PC-9 (cell line): ENCODE measurements at regions not wholly inside any gene's neighbourhood (a gene's known extent, or its start where the extent isn't known, plus 50 kb on each side); places are given as distances from the start of the nearest gene placed in this dataset.

Experiments used
- BruUV-seq: library from RNA; stranded (reverse); fragments of 400-500 nt; replicated peaks from 2 replicates; lab custom pipeline; 2021; lab: Mats Ljungman, UMichigan
- CTCF ChIA-PET: fragments of 300-600 bp; sonication (Branson Sonifier 250); formaldehyde crosslinking; loops from one replicate; lab custom pipeline; 2022; ENCODE audit warnings: antibody characterized with exemption; lab: Charles Lee
- POLR2A ChIA-PET: fragments of 300-600 bp; sonication (Branson Sonifier 250); formaldehyde crosslinking; loops from one replicate; lab custom pipeline; 2022; ENCODE audit warnings: antibody characterized with exemption; ENCODE audit not compliant: unreplicated experiment; lab: Charles Lee
- DNase-seq, 2 experiments: peaks; one replicate each; pipeline versions ENCODE4 v3.0.0 to v3.0.0-alpha.2; 2015 to 2022; ENCODE audit warnings: mixed read lengths in 1 of 2
- H2AFZ ChIP-seq: fragments of 200-600 bp; sonication (generic); 2 replicates; pipeline ENCODE4 v1.8.1; 2017; ENCODE audit warnings: antibody characterized with exemption
- H3F3A ChIP-seq: fragments of 200-600 bp; sonication (generic); 2 replicates; pipeline ENCODE4 v1.8.1; 2017; ENCODE audit warnings: antibody characterized with exemption, mild to moderate bottlenecking, low read depth; ENCODE audit not compliant: insufficient read depth
- H3K27ac ChIP-seq: fragments of 200-600 bp; sonication (generic); 2 replicates; pipeline ENCODE4 v1.6.1; 2016; ENCODE audit warnings: mixed run types
- H3K27me3 ChIP-seq: fragments of 200-600 bp; sonication (generic); 2 replicates; pipeline ENCODE4 v1.6.1; 2016; ENCODE audit warnings: low read depth, mixed run types; ENCODE audit not compliant: insufficient read depth
- H3K36me3 ChIP-seq: fragments of 200-600 bp; sonication (generic); 2 replicates; pipeline ENCODE4 v1.6.1; 2016; ENCODE audit warnings: low read depth, mixed run types
- H3K4me1 ChIP-seq: fragments of 200-600 bp; sonication (generic); replicated peaks from 2 replicates; pipeline ENCODE4 v1.6.1; 2016; ENCODE audit warnings: mixed run types; ENCODE audit not compliant: insufficient read depth
- H3K4me2 ChIP-seq: fragments of 200-600 bp; sonication (generic); 2 replicates; pipeline ENCODE4 v1.6.1; 2017; ENCODE audit warnings: mixed run types
- H3K4me3 ChIP-seq: fragments of 200-600 bp; sonication (generic); 2 replicates; pipeline ENCODE4 v1.6.1; 2016; ENCODE audit warnings: mixed run types
- H3K79me2 ChIP-seq: fragments of 200-600 bp; sonication (generic); 2 replicates; pipeline ENCODE4 v1.6.1; 2017; ENCODE audit warnings: low read depth, mixed run types
- H3K9me2 ChIP-seq: fragments of 200-600 bp; sonication (generic); 2 replicates; pipeline ENCODE4 v1.8.1; 2017; ENCODE audit warnings: mild to moderate bottlenecking; ENCODE audit not compliant: insufficient read depth
- H3K9me3 ChIP-seq: fragments of 200-600 bp; sonication (generic); 2 replicates; pipeline ENCODE4 v1.8.1; 2016; ENCODE audit warnings: low read depth; ENCODE audit not compliant: insufficient read depth
- H4K20me1 ChIP-seq: fragments of 200-600 bp; sonication (generic); 2 replicates; pipeline ENCODE4 v1.8.1; 2017; ENCODE audit not compliant: insufficient read depth
- CTCF ChIP-seq: fragments of 200-600 bp; sonication (generic); conservative IDR thresholded peaks from 2 replicates; pipeline ENCODE4 v1.6.1; 2017; ENCODE audit warnings: mixed run types, antibody characterized with exemption, mild to moderate bottlenecking, moderate library complexity
- EZH2 ChIP-seq: fragments of 200-600 bp; sonication (generic); IDR thresholded peaks from 2 replicates; pipeline ENCODE4 v1.8.0; 2017; ENCODE audit warnings: antibody characterized with exemption, low read depth
- intact Hi-C: fragments of 100-400 bp; cut with micrococcal nuclease; formaldehyde crosslinking; loops from one replicate; pipeline ENCODE4 v1.10.0; 2022; ENCODE audit not compliant: unreplicated experiment

- H3K27ac ChIP-seq, result no peak overlapping the region
- peaks cover 9% of the 10 kb centered on the region for H3K4me1 ChIP-seq
- ChIA-PET CTCF (no interaction called here), POLR2A (no interaction called here)
- TF ChIP-seq CTCF, result no peak
- TF ChIP-seq EZH2, result no peak
- H3K9me2 ChIP-seq, result no peaks in the 10 kb centered on the region
- peaks cover 3% of the 10 kb centered on the region; the same call in 1 of the 2 replicates for H3F3A ChIP-seq
- peaks cover 30% of the 10 kb centered on the region for H3K79me2 ChIP-seq
- no peak for DNase-seq
- intact Hi-C loops, result no loop called here
- H3K4me2 ChIP-seq, result no peak overlapping the region
- H4K20me1 ChIP-seq, result no peaks in the 10 kb centered on the region
- no peak overlapping the region for H2AFZ ChIP-seq
- no TSS peak for BruUV-seq
- no peak overlapping the region for H3K4me3 ChIP-seq
- peaks cover 6% of the 10 kb centered on the region; the same call in 1 of the 2 replicates for H3K36me3 ChIP-seq
- no peaks in the 10 kb centered on the region for H3K27me3 ChIP-seq
- no peaks in the 10 kb centered on the region for H3K9me3 ChIP-seq
Measured at GRCh38 chr14:101470266-101470665, 91.0 kb upstream of the DIO3 start.

- Histone ChIP-seq H3K79me2 (peaks cover 40% of the 10 kb centered on the region), H4K20me1 (no peaks in the 10 kb centered on the region), H3K9me3 (no peaks in the 10 kb centered on the region), H3K27ac (no peak overlapping the region), H3K9me2 (no peaks in the 10 kb centered on the region), H3F3A (peaks cover 19% of the 10 kb centered on the region), H3K4me2 (no peak overlapping the region), H3K36me3 (peaks cover 6% of the 10 kb centered on the region; the same call in 1 of the 2 replicates), H2AFZ (no peak overlapping the region), H3K4me1 (peaks cover 23% of the 10 kb centered on the region), H3K4me3 (no peak overlapping the region), H3K27me3 (no peaks in the 10 kb centered on the region)
- ChIA-PET POLR2A (no interaction called here), CTCF (interaction anchor here (0.7 kb wide), 1 partner anchor 57 kb away, joined by 5 read pairs; no protein-coding TSS in a partner anchor)
- no peak for TF ChIP-seq EZH2
- TF ChIP-seq CTCF, result no peak
- intact Hi-C loops, result no loop called here
- BruUV-seq, result no TSS peak
- DNase-seq, result no peak
Measured at GRCh38 chr14:101471723-101472517, 89.4 kb upstream of the DIO3 start.

GRCh38 chr14:101472518-101472849, 88.8 kb upstream of the DIO3 start:
- no TSS peak for BruUV-seq
- no peak overlapping the region for H3K4me3 ChIP-seq
- H3K27ac ChIP-seq, result no peak overlapping the region
- peaks cover 27% of the 10 kb centered on the region for H3K4me1 ChIP-seq
- intact Hi-C loops, result no loop called here
- H3K36me3 ChIP-seq, result peaks cover 6% of the 10 kb centered on the region; the same call in 1 of the 2 replicates
- no peak for TF ChIP-seq EZH2
- no peak for TF ChIP-seq CTCF
- ChIA-PET POLR2A (no interaction called here), CTCF (no interaction called here)
- peaks cover 40% of the 10 kb centered on the region for H3K79me2 ChIP-seq
- no peaks in the 10 kb centered on the region for H3K9me3 ChIP-seq
- H3K27me3 ChIP-seq, result no peaks in the 10 kb centered on the region
- H2AFZ ChIP-seq, result no peak overlapping the region
- peaks cover 23% of the 10 kb centered on the region for H3F3A ChIP-seq
- no peak for DNase-seq
- no peaks in the 10 kb centered on the region for H3K9me2 ChIP-seq
- H3K4me2 ChIP-seq, result no peak overlapping the region
- H4K20me1 ChIP-seq, result no peaks in the 10 kb centered on the region
